ENCODE measurements at regions not wholly inside any gene's neighbourhood (a gene's known extent, or its start where the extent isn't known, plus 50 kb on each side); places are given as distances from the start of the nearest gene placed in this dataset.

DNA sequence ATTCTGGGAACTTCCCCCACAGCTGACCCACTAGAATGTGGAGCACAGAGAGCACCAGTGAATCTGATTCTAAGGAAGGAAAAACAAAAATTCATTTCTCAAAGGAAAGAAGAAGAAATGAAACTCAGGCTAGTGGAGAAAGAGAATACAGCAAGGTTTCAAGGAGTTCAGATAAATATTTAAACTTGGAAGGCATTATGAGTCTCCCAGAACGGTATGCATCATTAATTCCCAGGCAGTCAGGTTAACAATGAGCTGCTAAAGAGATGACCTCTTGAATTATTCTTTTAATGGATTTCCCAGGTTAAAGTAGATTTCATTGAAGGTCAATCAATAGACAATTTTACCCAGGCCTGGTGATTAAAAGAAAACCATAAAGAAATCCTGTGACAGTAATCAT, 103.6 kb upstream of the KAZN start:
- Histone ChIP-seq H3K4me1 (no peaks in the 10 kb centered on the region), H3K27me3 (ENCODE audit: low read depth) (peaks cover 4% of the 10 kb centered on the region), H3K36me3 (no peaks in the 10 kb centered on the region), H3K9me3 (no peaks in the 10 kb centered on the region), H3K4me3 (no peak overlapping the region), H3K27ac (no peak overlapping the region)
- intact Hi-C loops (cut with DNase I), result no loop called here
- ATAC-seq (no peak), DNase-seq (no peak)
- TF ChIP-seq, protein P1, sequence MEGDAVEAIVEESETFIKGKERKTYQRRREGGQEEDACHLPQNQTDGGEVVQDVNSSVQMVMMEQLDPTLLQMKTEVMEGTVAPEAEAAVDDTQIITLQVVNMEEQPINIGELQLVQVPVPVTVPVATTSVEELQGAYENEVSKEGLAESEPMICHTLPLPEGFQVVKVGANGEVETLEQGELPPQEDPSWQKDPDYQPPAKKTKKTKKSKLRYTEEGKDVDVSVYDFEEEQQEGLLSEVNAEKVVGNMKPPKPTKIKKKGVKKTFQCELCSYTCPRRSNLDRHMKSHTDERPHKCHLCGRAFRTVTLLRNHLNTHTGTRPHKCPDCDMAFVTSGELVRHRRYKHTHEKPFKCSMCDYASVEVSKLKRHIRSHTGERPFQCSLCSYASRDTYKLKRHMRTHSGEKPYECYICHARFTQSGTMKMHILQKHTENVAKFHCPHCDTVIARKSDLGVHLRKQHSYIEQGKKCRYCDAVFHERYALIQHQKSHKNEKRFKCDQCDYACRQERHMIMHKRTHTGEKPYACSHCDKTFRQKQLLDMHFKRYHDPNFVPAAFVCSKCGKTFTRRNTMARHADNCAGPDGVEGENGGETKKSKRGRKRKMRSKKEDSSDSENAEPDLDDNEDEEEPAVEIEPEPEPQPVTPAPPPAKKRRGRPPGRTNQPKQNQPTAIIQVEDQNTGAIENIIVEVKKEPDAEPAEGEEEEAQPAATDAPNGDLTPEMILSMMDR (IDR thresholded peaks at IDR 0.05), result no peak

- Histone ChIP-seq H3K4me3 (no peak overlapping the region), H3K36me3 (no peaks in the 10 kb centered on the region), H3K27ac (no peak overlapping the region), H3K4me1 (no peaks in the 10 kb centered on the region), H3K27me3 (ENCODE audit: low read depth) (peaks cover 4% of the 10 kb centered on the region), H3K9me3 (no peaks in the 10 kb centered on the region)
- TF ChIP-seq, protein P1 (IDR thresholded peaks at IDR 0.05), result no peak
- DNase-seq (no peak), ATAC-seq (no peak)
- intact Hi-C loops (cut with DNase I), result no loop called here
Observed at GRCh38 chr1:14495381-14495780, 103.1 kb upstream of the KAZN start.

DNA sequence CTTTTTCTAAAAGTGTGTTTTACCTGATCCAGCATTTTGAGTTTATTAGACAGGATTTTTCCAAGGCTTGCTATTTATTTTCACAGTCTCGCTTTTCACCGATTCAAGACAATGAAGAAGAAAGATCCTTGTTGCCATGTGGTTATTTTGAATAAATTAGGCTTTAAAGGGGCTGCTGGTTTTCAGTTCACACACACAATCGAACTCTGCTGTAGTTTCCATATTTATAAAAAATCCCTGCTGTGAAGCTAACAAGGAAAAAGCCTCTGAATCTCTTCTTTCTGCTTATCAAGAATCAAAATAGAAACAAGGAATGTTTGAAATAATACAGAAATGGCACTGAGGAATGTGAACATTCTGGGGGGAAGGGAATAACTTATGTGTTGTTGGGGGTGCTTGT, 102.5 kb upstream of the KAZN start:
- TF ChIP-seq, protein P1 (IDR thresholded peaks at IDR 0.05), result no peak
- Histone ChIP-seq H3K36me3 (no peaks in the 10 kb centered on the region), H3K9me3 (no peaks in the 10 kb centered on the region), H3K4me1 (no peaks in the 10 kb centered on the region), H3K4me3 (no peak overlapping the region), H3K27me3 (ENCODE audit: low read depth) (peaks cover 4% of the 10 kb centered on the region), H3K27ac (no peak overlapping the region)
- no peak for ATAC-seq
- no peak for DNase-seq
- intact Hi-C loops (cut with DNase I), result no loop called here

- intact Hi-C loops (cut with DNase I), result no loop called here
- DNase-seq (no peak), ATAC-seq (no peak)
- H3K27ac ChIP-seq, result no peak overlapping the region
- H3K4me1 ChIP-seq, result no peaks in the 10 kb centered on the region
- no peaks in the 10 kb centered on the region for H3K36me3 ChIP-seq
- no peak overlapping the region for H3K4me3 ChIP-seq
- TF ChIP-seq, protein P1 (IDR thresholded peaks at IDR 0.05), result no peak
- H3K9me3 ChIP-seq, result no peaks in the 10 kb centered on the region
- H3K27me3 ChIP-seq (ENCODE audit: low read depth), result peaks cover 4% of the 10 kb centered on the region
Observed at GRCh38 chr1:14498839-14499238, 99.6 kb upstream of the KAZN start.

- intact Hi-C loops (cut with DNase I), result no loop called here
- no peak overlapping the region for H3K4me3 ChIP-seq
- H3K27ac ChIP-seq, result no peak overlapping the region
- H3K27me3 ChIP-seq (ENCODE audit: low read depth), result no peaks in the 10 kb centered on the region
- no peaks in the 10 kb centered on the region for H3K4me1 ChIP-seq
- no peaks in the 10 kb centered on the region for H3K36me3 ChIP-seq
- no peak for DNase-seq
- TF ChIP-seq, protein P1 (IDR thresholded peaks at IDR 0.05), result no peak
- ATAC-seq, result no peak
- no peaks in the 10 kb centered on the region for H3K9me3 ChIP-seq
Observed at GRCh38 chr1:14499312-14500040, 99.0 kb upstream of the KAZN start.

Data from lower lobe of right lung (tissue), 2 donors.